ENCODE measurements at regions not wholly inside any gene's neighbourhood (a gene's known extent, or its start where the extent isn't known, plus 50 kb on each side); places are given as distances from the start of the nearest gene placed in this dataset.

DNA sequence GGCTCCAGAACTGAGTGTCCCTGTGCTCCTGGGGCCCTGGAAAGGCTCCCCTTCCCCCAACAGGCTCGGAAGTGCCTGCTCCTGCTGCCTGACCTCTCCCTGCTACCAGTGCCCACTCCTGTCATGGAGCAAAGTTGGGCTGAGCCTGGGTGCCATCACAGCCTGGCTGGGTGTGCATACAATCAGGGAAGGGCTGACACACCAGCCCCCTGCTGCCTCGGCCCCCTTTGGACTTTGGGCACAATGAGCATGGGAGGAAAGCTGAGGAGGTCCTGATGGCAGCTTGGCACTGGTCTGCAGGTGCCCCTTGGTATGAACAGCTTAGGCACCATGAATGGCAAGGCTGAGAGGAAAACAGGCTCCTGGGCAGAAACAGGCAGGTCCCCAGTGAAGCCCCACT lies 405.0 kb downstream of the PID1 start:
- ChIA-PET POLR2A (no interaction called here), CTCF (no interaction called here)
- no TSS peak for BruUV-seq (replicated peaks)
- no peaks in the 10 kb centered on the region for H3K36me3 ChIP-seq (ENCODE audit: control insufficient read depth in 2 of 2, extremely low read depth in 1 of 2, insufficient read depth in 2 of 2, low read length in 2 of 2)
- FAIRE-seq (no peak), DNase-seq (ENCODE audit: low read depth, low spot score) (no peak)
- no peak overlapping the region for H2AFZ ChIP-seq (ENCODE audit: low read depth, low read length)
- no peak overlapping the region for H3K27ac ChIP-seq (ENCODE audit: insufficient read depth, low read depth, low read length)
- H3K9me3 ChIP-seq (replicated peaks; ENCODE audit: control insufficient read depth, insufficient read depth, low read length) = peaks cover 4% of the 10 kb centered on the region
- intact Hi-C loops (cut with micrococcal nuclease) (no loop called here), dilution Hi-C loops (cut with MboI; ENCODE audit: extremely low pct_ligation_motif_present, low sequenced_read_pairs) (no loop called here)
- no peak overlapping the region for H3K4me3 ChIP-seq (replicated peaks in 1 of 3; ENCODE audit: insufficient read depth in 1 of 3, low read depth in 1 of 3, low read length in 3 of 3)
- TF ChIP-seq POLR2AphosphoS5 (IDR thresholded peaks at IDR 0.05; ENCODE audit: insufficient read depth, low read depth, low read length) (no peak), JUN (IDR thresholded peaks at IDR 0.05; ENCODE audit: borderline replicate concordance, insufficient read depth, insufficient read length, low read depth) (no peak), MYC (IDR thresholded peaks at IDR 0.05; ENCODE audit: low read depth, low read length) (no peak), GATA2 (IDR thresholded peaks at IDR 0.05; ENCODE audit: insufficient read depth, insufficient read length, low read depth, low read length) (no peak), FOS (IDR thresholded peaks at IDR 0.05; ENCODE audit: borderline replicate concordance, insufficient read depth, low read length) (no peak), EZH2 (IDR thresholded peaks at IDR 0.05; ENCODE audit: borderline replicate concordance, low read depth, low read length, severe bottlenecking) (no peak), MAX (IDR thresholded peaks at IDR 0.05; ENCODE audit: insufficient read depth, insufficient read length) (no peak), POLR2A (IDR thresholded peaks at IDR 0.05; ENCODE audit: low read depth, low read length) (no peak)
- TF ChIP-seq, protein P1, sequence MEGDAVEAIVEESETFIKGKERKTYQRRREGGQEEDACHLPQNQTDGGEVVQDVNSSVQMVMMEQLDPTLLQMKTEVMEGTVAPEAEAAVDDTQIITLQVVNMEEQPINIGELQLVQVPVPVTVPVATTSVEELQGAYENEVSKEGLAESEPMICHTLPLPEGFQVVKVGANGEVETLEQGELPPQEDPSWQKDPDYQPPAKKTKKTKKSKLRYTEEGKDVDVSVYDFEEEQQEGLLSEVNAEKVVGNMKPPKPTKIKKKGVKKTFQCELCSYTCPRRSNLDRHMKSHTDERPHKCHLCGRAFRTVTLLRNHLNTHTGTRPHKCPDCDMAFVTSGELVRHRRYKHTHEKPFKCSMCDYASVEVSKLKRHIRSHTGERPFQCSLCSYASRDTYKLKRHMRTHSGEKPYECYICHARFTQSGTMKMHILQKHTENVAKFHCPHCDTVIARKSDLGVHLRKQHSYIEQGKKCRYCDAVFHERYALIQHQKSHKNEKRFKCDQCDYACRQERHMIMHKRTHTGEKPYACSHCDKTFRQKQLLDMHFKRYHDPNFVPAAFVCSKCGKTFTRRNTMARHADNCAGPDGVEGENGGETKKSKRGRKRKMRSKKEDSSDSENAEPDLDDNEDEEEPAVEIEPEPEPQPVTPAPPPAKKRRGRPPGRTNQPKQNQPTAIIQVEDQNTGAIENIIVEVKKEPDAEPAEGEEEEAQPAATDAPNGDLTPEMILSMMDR (IDR thresholded peaks at IDR 0.05; ENCODE audit: extremely low read depth in 1 of 2, insufficient read depth in 1 of 2, low read depth in 1 of 2, low read length in 2 of 2) = no peak
- no peak overlapping the region for H3K4me2 ChIP-seq (ENCODE audit: insufficient read depth, low read length)
- H4K20me1 ChIP-seq (replicated peaks; ENCODE audit: control insufficient read depth, extremely low read depth, insufficient read depth, low read length) = no peaks in the 10 kb centered on the region
- H3K27me3 ChIP-seq (ENCODE audit: control insufficient read depth in 2 of 2, insufficient read depth in 2 of 2, low read length in 2 of 2) = no peaks in the 10 kb centered on the region
- no peaks in the 10 kb centered on the region for H3K9me1 ChIP-seq (replicated peaks; ENCODE audit: control insufficient read depth, extremely low read depth, insufficient read depth, low read length)
- no peaks in the 10 kb centered on the region for H3K4me1 ChIP-seq (ENCODE audit: control insufficient read depth, extremely low read depth, insufficient read depth, low read length)
- H3K9ac ChIP-seq (replicated peaks; ENCODE audit: extremely low read depth, insufficient read depth, low read length) = no peak overlapping the region
- H3K79me2 ChIP-seq (ENCODE audit: control insufficient read depth, insufficient read depth, low read length) = no peaks in the 10 kb centered on the region

Data from endothelial cell of umbilical vein (primary cell).